Erythroblast (primary cell): ENCODE measurements at regions not wholly inside any gene's neighbourhood (a gene's known extent, or its start where the extent isn't known, plus 50 kb on each side); places are given as distances from the start of the nearest gene placed in this dataset.

Experiments
- GATA1 ChIP-seq: IDR thresholded peaks from 2 replicates; pipeline ENCODE4 v1.6.1; 2011; ENCODE audit warnings: low read depth, mild to moderate bottlenecking, control low read depth, low read length, moderate library complexity
- POLR2A ChIP-seq: IDR thresholded peaks from 2 replicates; pipeline ENCODE4 v1.6.1; 2011; ENCODE audit warnings: mild to moderate bottlenecking, low read length

DNA sequence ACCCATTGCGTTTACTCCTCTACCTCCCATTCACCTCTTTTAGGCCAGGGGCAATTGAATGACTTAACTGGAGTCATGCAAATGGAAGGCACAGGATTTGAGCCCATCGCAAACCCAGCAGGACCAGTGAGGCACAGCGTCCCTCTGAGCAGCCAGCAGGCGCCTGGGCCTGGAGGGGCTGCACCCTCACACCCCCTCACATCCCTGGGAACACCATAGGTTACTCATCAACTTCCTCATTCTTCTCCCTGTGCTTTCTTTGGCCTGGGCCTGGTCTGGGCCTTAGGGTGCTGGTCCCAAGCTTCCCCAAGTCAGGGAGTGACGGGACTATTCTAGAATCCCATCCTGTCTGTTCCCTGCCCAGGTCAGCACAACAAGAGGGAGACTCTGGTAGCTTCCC is 169.4 kb upstream of the EEPD1 start:
- TF ChIP-seq POLR2A (no peak), GATA1 (no peak)
